ENCODE measurements at regions not wholly inside any gene's neighbourhood (a gene's known extent, or its start where the extent isn't known, plus 50 kb on each side); places are given as distances from the start of the nearest gene placed in this dataset.
"Not testable (repeated sequence)": the region's sequence is repeated elsewhere in the genome, so short reads cannot be mapped to it uniquely, and the experiment has no call there.

DNA sequence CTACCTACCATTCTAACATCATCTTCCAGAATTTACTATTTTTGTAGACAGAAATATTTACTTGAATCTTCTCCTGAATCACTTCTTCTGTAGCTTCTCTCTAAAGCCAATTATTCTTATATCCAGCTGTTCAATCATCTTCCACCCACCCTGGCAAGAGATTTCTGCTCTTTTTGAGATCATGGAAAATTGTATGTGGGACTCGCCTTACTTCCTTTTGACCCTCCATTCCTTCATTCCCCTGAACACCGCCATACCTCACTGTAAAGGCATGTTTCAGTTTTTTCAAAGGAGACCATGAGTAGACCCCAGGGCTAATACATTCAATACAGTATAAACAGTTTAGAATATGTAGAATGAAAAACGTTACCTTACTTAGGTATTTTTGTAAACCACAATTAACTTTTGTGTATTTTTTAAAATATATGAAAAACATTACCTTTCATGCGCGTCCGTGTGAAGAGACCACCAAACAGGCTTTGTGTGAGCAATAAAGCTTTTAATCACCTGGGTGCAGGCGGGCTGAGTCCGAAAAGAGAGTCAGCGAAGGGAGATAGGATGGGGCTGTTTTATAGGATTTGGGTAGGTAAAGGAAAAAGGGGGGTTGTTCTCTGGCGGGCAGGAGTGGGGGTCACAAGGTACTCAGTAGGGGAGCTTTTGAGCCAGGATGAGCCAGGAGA, 800.7 kb upstream of the CDH10 start:
- TF ChIP-seq, protein P1, sequence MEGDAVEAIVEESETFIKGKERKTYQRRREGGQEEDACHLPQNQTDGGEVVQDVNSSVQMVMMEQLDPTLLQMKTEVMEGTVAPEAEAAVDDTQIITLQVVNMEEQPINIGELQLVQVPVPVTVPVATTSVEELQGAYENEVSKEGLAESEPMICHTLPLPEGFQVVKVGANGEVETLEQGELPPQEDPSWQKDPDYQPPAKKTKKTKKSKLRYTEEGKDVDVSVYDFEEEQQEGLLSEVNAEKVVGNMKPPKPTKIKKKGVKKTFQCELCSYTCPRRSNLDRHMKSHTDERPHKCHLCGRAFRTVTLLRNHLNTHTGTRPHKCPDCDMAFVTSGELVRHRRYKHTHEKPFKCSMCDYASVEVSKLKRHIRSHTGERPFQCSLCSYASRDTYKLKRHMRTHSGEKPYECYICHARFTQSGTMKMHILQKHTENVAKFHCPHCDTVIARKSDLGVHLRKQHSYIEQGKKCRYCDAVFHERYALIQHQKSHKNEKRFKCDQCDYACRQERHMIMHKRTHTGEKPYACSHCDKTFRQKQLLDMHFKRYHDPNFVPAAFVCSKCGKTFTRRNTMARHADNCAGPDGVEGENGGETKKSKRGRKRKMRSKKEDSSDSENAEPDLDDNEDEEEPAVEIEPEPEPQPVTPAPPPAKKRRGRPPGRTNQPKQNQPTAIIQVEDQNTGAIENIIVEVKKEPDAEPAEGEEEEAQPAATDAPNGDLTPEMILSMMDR (conservative IDR thresholded peaks at IDR 0.05; ENCODE audit: low read length) = not testable (repeated sequence)
- TF ChIP-seq EZH2phosphoT487 (IDR thresholded peaks at IDR 0.05; ENCODE audit: borderline replicate concordance, low read depth, low read length) = not testable (repeated sequence)

Measured in OCI-LY7 (cell line).